ENCODE measurements at regions not wholly inside any gene's neighbourhood (a gene's known extent, or its start where the extent isn't known, plus 50 kb on each side); places are given as distances from the start of the nearest gene placed in this dataset.
"Not testable (repeated sequence)": the region's sequence is repeated elsewhere in the genome, so short reads cannot be mapped to it uniquely, and the experiment has no call there.

- ATAC-seq: no peak
- Histone ChIP-seq H3K9me3 (no peaks in the 10 kb centered on the region), H3K4me3 (no peak overlapping the region), H3K27me3 (no peaks in the 10 kb centered on the region), H3K27ac (no peak overlapping the region), H3K4me1 (no peaks in the 10 kb centered on the region), H3K36me3 (no peaks in the 10 kb centered on the region)
- no peak for DNase-seq
- intact Hi-C loops (cut with DNase I): no loop called here
- no peak for TF ChIP-seq CTCF (IDR thresholded peaks at IDR 0.05)
These were observed 115.6 kb downstream of the ZNF281 start for GRCh38 chr1:200294241-200294640.

GRCh38 chr1:200292699-200293098 is 117.1 kb downstream of the ZNF281 start:
- H3K9me3 ChIP-seq: no peaks in the 10 kb centered on the region
- H3K27ac ChIP-seq: no peak overlapping the region
- ATAC-seq: no peak

GRCh38 chr1:200291106-200291505 is 118.7 kb downstream of the ZNF281 start:
- no peaks in the 10 kb centered on the region for H3K4me1 ChIP-seq
- intact Hi-C loops (cut with DNase I): no loop called here
- no peak for ATAC-seq
- DNase-seq: no peak
- no peak overlapping the region for H3K27ac ChIP-seq
- no peak overlapping the region for H3K4me3 ChIP-seq
- no peak for TF ChIP-seq CTCF (IDR thresholded peaks at IDR 0.05)
- H3K9me3 ChIP-seq: no peaks in the 10 kb centered on the region
- H3K36me3 ChIP-seq: no peaks in the 10 kb centered on the region
- no peaks in the 10 kb centered on the region for H3K27me3 ChIP-seq

More at GRCh38 chr1:200292699-200293098, 117.1 kb downstream of the ZNF281 start:
- Histone ChIP-seq H3K4me1 (no peaks in the 10 kb centered on the region), H3K4me3 (no peak overlapping the region), H3K36me3 (no peaks in the 10 kb centered on the region), H3K27me3 (no peaks in the 10 kb centered on the region)
- DNase-seq: no peak
- intact Hi-C loops (cut with DNase I): no loop called here
- no peak for TF ChIP-seq CTCF (IDR thresholded peaks at IDR 0.05)

GRCh38 chr1:200290010-200290685 is 119.7 kb downstream of the ZNF281 start:
- no peak for ATAC-seq
- H3K4me3 ChIP-seq: no peak overlapping the region
- no peak for DNase-seq
- intact Hi-C loops (cut with DNase I): no loop called here
- TF ChIP-seq CTCF (IDR thresholded peaks at IDR 0.05): no peak
- H3K27me3 ChIP-seq: no peaks in the 10 kb centered on the region
- H3K9me3 ChIP-seq: no peaks in the 10 kb centered on the region
- H3K4me1 ChIP-seq: no peaks in the 10 kb centered on the region
- no peaks in the 10 kb centered on the region for H3K36me3 ChIP-seq
- no peak overlapping the region for H3K27ac ChIP-seq

GRCh38 chr1:200288226-200288625 is 121.6 kb downstream of the ZNF281 start:
- no peaks in the 10 kb centered on the region for H3K36me3 ChIP-seq
- intact Hi-C loops (cut with DNase I): no loop called here
- DNase-seq (no peak), ATAC-seq (no peak)
- H3K27ac ChIP-seq: no peak overlapping the region
- H3K4me1 ChIP-seq: no peaks in the 10 kb centered on the region
- H3K27me3 ChIP-seq: no peaks in the 10 kb centered on the region
- H3K9me3 ChIP-seq: no peaks in the 10 kb centered on the region
- H3K4me3 ChIP-seq: no peak overlapping the region
- TF ChIP-seq CTCF (IDR thresholded peaks at IDR 0.05): no peak

- H3K36me3 ChIP-seq; DNase-seq; H3K27ac ChIP-seq; H3K27me3 ChIP-seq; intact Hi-C loops (cut with DNase I); H3K4me1 ChIP-seq; H3K4me3 ChIP-seq; H3K9me3 ChIP-seq; ATAC-seq: not testable (repeated sequence)
These were observed 125.6 kb downstream of the ZNF281 start for GRCh38 chr1:200284236-200284635.

Data from upper lobe of right lung (tissue), 1 donor.